HG03066 (cell line): ENCODE measurements at regions not wholly inside any gene's neighbourhood (a gene's known extent, or its start where the extent isn't known, plus 50 kb on each side); places are given as distances from the start of the nearest gene placed in this dataset.

ENCODE experiments used
- ATAC-seq: cut with Tn5 transposase; IDR thresholded peaks from one replicate; pipeline ENCODE4 v1.9.1; 2021; ENCODE audit warnings: low read depth; ENCODE audit not compliant: unreplicated experiment

DNA sequence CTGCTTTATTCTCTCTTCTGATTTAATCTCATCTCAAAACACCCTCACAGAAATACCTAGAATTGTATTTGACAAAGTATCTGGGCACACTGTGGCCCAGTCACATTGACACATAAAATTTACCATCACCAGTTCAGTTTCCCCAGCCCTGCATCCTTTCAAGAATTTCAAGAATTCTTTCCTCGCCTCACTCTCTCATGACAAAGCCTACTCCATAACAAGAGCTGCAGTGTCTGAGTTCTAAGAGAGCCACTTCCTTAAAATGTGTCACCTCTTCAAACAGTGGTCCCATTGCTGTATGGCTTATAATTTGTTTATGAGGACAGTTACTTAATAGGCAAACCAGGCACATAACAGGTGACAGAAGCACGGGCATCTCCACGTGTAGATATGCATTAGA lies 90.9 kb upstream of the STK39 start:
- no peak for ATAC-seq

DNA sequence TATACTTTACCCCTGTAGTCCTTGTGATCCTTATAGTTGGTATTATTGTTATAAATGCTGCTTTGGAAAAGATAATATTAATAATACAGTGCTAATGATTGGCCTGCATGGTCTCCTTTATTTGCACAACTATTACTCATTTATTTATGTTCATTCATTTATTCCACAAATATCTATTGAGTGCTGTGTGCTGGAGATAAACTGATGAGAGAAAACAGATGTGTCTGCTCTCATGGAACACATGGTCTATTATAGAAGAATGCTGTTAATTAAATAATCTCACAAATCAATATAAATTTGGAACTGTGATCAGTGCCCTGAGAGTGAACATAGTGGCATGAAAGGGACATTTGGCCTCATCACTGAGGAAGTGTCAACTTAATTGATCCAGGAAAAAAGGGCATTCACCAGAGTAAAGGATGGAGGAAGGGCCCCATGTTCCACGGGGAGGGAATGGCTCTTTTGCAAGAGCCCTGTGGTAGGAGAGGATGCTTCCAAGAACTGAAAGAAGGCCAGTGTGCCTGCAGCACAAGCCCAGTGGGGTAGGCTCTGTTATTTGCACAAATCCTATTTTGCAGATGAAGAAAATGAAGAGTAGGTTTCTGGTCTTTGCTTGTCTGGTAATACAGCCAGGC lies 91.5 kb upstream of the STK39 start:
- no peak for ATAC-seq

DNA sequence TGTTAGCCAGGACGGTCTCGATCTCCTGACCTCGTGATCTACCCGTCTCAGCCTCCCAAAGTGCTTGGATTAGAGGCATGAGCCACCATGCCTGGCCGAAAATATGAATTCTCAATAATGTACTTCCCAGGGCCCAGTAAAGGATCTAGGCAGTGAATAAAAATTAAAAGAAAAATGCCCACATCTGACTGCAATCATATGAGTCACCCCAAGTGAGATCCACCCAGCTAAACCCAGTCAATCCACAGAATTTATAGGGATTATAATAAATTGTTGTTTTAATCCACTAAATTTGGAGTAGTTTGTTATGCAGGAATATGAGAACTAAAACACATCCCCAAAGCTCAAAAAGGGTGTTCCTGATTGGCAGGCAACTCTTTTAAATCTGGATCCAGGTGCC lies 93.5 kb upstream of the STK39 start:
- ATAC-seq, result no peak

DNA sequence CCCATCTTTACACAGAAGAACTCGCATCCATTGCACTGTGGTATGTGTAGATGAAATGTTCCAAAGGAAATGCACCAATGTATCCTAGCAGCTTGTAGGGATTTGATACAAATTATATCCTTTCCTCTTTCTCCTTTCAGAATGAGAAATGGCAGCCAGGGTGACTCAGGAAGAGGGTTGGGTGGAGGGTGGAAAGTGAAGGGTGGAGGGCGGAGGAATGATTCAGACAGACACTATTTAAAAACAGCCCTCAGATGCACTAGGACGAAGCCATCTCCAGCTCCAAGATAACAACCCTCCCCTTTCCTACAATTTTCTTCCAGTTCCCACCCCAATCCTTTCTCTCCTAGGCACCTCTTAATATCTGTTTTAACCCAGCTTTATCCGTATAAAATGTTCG lies 96.2 kb upstream of the STK39 start:
- ATAC-seq, result no peak

DNA sequence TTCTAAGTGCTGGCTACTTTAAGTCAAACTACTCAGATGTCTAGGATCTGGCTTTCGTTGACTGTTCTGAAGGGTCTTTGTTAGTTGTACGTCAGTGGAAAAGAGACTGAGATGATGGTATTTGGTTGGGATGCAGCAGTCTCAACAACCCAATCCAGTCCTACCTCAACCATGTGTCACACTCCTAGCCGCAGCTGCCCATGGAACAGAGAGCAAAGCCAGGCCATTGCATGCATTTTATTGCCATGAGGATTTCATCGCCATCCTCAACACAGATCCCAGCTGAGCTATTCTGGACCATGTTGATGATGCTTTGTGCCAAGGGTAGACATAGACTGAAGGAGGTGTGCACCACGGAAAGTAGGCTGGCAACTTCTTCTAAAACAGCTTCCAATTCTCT lies 97.3 kb upstream of the STK39 start:
- no peak for ATAC-seq

DNA sequence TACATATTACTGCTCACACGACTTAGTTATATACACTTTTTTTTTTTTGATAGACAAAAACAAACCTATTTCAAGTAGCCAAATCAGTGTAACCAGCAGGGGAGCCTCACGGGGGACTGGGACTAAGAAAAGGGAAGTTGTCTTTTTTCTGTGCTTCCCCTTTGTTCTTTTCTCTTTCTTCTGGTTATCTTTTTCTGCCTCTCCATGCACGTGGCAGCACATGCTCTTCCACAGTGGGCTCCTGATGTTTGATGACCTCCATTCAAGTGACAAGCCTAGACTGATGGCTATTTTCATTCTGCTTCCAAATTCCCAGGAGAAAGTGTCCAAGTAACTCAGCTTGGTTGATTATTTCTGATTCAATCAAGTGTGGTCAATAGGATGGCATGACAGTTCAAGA lies 98.2 kb upstream of the STK39 start:
- no peak for ATAC-seq

DNA sequence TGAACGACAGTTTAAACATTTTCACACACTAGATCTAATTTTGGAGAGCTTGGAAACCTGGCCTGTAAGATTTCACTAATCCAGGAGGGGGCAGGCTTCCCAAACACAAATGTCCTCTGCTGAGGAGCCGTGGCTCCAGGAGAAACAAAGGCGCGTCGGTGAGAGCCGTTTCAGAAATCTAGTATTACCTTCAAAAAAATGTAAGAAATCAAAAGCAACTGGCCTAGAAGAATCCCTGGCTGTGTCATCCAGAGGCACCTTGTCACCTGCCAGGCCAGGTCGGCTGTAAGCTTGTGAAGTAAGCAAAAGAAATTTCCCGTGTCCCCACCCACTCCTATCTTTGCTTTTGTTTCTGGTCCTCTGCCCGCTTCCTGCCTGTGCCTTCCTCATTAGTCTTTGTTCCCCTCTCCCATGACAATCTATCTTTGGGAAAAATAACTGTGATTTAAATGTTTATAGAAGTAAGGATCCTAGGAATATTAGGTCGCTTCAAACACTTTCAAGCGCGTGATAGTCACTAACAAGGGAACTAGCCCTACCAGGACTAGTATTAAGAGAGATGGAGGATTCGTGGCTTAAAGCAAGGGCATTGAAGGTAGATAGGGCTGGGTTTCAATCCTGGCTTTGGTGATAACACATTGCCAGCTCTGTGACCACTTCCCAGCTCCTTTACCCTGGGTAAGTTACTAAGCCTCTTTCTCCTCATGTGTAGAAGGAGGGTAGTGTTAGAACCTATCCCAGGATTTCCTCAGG lies 99.5 kb upstream of the STK39 start:
- peak; percentile 69 for ATAC-seq

DNA sequence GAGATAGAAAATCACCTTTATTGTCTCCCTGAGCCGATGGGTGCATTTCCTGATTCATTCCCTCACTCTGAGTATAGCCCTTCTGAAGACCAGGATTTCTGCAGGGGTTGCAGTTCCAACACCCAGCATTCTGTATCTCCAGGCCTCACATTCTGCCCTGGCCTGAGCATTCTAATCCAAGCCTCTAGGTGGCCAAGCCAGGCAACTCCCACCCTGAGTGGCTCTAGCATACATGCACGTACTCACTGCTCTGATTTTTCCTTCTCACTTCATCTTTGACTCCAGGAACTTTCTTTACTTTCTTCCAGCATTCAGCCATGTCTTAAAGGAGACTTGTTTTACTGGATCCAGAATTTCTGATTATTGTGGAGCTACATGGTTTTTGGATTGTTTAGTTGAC lies 100.7 kb upstream of the STK39 start:
- peak; percentile 65 for ATAC-seq

DNA sequence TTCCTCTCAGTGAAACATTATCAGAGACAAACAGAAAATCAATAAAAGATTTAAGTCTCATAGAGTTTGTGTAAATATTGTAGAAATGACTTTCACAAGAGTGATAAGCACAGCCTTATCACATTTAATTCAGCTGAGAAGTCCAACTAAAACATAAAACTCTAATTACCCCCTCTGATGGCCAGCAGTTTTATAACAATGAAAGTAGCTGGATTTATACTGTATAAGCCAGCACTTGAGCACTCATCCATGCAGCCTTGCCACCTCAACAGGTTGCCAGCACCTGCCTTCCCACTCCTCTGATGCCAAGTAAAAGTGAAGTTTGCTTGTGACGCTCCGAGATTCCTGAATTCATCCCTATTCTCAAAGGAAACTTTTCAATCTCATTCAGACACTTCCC lies 103.0 kb upstream of the STK39 start:
- ATAC-seq, result no peak

DNA sequence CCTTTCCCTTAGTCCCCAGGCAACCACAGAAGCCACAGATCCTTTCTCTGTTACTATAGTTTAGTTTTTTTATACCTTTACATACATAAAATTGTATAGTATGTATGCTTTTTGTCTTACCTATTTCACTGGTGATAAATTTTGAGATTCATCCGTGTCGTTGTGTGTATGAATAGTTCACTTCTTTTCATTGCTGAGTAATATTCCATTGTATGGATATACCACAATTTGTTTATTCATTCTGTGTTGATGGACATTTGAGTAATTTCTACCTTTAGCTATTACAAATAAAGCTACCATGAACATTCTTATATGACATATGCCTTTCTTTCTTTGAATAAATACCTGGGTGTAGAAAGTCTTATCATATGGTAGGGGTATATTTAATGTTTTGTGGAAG lies 102.8 kb upstream of the CERS6 start:
- no peak for ATAC-seq

DNA sequence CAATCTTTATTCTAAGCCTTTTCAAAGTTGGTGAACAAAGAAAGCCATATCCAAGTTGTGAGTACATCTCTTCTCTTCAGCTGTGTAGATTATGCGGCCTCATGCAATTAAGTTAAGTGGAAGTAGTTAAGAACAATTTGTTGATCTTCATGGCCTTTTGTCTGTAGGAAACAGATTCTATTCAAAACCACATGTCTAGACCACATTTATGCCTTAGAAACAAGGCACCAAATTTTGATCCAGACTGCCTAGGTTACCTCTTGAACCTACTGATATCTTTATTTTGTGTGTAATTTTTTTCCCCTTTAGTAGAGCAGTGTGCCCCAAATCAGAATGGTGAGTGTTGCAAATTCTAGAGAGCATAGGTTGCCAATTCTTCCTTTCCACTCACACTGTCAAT lies 101.6 kb upstream of the CERS6 start:
- ATAC-seq, result no peak

DNA sequence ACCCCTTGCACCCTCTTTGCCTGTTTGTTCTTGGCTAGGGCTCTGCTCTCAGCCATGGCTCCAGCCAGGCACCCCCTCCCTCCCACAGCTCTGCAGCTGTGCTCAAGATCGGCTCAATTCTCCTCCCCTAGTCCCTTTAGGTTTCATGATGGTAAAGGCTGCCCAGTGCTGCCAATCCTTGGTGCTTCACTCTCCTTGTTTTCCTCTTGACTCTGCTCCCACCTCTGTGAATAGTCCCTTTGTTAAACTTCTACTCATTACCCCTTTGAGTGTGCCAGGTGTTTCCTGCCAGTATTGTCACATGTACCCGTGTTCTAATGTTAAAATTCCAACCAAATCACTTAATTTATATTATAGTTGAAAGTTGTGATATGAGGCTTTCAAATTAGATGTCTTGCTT lies 101.0 kb upstream of the CERS6 start:
- ATAC-seq, result no peak

DNA sequence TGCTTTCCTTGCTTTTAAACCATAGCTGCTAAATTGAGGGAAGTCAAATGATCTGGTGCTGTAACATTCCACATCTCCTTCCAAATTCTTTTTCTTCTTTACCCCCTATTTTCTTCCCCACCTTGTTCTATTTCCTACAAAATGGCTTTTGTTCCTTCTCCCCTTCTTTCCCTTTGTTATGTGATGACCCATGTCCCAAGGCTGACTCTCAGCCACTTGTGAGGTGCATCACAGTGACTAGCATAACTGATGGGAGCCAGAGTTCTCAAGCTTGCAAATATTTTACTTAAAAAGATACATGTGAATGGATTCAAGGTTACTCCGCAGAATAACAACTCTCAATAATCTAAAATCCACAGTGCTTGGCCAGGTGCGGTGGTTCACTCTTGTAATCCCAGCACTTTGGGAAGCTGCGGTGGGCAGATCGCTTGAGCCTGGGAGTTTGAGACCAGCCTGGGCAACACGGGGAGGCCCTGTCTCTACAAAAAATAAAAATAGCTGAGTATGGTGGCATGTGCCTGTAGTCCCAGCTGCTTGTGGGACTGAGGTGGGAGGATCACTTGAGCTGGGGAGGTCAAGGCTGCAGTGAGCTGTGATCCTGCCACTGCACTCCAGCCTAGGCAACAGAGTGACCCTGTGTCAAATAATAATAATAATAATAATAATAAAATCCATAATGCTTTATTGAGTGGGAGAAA lies 100.1 kb upstream of the CERS6 start:
- ATAC-seq, result no peak

DNA sequence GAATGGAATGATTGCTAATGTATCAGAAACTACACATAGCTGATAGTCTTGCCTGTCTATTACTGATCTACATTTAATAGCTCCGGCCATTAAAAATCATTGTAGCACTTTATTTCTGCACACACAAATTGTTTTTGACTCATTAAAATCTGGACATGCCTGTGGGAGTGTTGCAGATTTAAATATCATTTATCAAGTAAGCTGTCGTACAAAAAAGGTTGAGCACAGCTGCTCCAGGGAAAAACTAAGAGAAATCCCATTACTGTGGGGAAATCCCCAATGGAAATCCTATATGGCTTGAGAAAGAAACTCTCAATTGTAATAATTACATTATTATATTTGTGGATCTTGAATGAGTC lies 99.6 kb upstream of the CERS6 start:
- no peak for ATAC-seq

DNA sequence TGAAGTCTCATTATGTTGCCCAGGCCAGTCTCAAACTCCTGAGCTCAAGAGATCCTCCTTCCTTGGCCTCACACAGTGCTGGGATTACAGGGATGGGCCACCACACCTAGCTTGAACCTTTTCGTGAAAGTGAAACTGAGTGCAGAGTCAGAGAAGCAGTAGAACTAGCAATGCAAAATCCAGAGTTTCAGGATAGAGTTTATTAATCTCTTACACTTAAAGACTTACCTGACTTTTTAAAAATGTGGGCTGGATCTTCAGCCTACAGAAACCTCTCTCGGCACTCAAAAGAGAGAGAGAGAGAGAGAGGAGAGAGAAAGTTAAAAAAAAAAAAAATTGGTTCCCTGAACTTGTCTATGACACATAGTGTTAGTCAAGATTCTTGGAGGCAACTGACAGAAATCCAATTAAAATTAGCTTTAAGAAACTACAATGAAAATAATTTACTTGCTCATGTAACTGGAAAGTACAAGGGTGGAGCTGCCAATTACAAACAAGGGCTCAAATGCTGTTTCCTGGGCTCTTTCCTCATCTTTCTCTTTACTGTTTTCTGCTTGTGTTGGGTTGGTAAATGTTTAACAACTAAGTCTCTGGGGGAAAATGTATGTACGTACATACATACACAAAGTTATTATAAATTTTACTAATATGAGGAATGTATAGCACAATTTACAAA lies 98.1 kb upstream of the CERS6 start:
- peak; percentile 59 for ATAC-seq

DNA sequence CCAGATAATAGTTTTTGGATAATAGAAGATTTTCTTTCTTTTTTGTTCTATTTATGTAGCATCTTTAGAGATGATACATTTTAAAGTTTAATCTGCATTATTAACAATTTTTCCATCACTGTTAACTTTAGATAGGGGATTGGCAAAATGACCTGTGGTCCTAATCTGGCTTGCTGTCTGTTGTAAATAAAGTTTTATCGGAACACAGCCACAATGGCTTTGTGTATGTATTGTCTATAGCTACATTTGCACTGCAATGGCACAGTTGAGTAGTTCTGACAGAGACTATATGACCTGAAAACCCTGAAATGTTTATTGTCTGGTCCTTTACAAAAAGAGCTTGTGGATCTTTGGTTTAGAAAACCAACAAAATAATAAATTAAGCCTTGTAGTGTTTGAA lies 97.0 kb upstream of the CERS6 start:
- no peak for ATAC-seq

DNA sequence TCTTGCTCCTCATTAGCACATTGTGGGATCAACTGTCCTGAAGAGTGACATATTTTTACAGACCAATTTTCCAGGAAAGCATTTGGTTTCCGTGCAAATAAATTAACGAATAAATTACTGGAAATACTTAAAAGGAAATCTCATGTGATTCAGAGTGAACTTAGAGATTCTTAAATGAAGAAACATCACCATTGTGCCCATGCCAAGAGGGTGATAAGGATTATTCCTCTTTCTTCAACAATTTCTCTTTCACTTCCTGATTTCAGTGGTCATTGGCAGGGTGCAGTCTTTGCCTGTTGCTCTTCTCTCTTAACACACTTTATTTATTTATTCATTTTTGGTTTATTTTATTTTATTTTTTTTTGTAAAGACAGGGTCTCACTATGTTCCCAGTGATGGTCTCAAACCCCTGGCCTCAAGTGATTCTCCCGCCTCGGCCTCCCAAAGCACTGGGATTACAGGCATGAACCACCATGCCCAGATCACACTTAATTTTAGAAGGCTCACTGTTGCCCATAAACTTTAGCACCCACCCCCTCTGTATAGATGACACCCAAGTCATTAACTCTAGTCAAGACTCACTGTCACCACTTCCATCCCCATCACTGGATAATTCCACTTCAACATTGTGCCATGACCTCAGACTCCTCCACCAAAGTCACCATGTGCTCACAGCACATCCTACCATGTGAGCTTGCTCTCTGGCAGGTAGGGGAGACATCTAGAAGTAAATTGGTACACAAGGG lies 92.6 kb upstream of the CERS6 start:
- no peak for ATAC-seq

DNA sequence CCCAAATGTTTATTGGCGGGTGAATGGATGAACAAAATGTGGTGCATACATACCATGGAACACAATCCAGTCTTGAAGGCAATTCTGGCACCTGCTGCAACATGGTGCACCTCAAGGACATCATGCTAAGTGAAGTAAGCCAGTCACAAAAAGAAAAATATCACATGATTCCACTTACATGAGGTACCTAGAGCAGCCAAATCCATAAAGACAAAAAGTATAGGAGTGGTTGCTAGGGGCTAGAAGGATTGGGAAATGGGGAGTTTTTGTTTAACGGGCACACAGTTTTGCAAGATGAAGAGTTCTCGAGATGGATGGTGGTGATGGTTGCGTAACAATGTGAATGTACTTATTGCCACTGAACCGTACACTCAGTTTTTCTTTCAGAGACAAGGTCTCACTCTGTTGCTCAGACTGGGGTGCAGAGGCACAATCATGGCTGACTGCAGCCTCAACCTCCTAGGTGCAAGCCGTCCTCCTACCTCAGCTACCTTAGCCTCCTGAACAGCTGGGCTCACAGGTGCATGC lies 90.9 kb upstream of the CERS6 start:
- no peak for ATAC-seq

DNA sequence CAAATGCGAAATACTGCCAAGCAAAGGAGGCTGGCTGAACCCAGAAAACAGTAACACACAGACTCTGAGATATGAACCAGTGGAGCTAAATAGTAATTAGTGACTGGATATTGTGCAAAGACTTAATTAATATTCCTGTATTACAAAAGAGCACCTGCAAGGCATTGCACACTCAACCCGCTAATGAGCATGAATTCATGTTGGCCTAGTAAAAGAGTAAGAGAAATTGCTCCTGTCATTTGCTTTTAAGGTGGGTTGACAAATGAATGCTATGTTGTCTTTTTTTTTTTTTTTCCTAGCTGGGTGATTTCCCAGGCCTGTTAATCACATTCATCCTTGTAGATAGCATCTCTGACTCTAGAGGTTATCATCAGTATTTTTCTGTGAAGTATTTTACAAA lies 87.0 kb upstream of the CERS6 start:
- ATAC-seq, result no peak

DNA sequence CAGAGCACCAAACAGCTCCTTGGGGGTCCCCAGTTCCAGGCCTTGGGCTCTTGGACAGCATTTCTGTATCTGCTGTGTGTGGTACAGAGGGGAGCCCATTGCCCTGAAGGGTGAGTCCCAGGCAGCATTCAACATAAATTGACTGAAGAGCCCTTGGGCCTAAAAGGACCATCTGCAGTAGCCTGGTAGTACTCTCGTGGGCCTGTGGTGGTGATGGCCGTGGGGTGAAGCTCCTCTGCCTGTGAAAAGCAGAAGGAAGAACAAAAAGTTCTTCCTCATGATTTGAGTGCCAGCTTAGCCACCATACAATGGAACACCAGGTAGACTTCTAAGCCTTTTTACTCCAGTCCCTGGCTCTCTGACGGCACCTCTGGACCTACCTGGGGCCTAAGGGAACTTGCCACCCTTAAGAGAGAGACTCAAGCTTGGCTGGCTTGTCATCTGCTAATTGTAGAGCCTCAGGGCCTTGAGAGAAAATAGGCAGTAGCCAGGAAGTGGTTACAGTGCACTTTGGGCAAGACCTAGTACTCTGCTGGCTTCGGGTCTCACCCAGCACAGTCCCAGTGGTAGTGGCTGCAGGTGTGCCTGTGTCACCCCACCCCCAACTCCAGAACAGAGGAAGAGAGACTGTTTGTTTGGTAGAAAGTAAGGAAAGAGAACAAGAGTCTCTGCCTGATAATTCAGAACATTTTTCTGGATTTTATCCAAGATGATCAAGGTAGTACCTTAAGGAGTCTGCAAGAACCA lies 84.6 kb upstream of the CERS6 start:
- no peak for ATAC-seq
